Stimulated activated CD4-positive, alpha-beta T cell treated with anti-CD3 and anti-CD28 coated beads, Interleukin-4, amount 100 ng/mL, for 48 hours (primary cell): ENCODE measurements at regions not wholly inside any gene's neighbourhood (a gene's known extent, or its start where the extent isn't known, plus 50 kb on each side); places are given as distances from the start of the nearest gene placed in this dataset.
"Not testable (repeated sequence)": the region's sequence is repeated elsewhere in the genome, so short reads cannot be mapped to it uniquely, and the experiment has no call there.

Experiments used
- DNase-seq, 2 donors: peaks; one replicate each; pipeline ENCODE4 v3.0.0-alpha.2; 2020; ENCODE audit warnings: low read depth in 2 of 2

DNA sequence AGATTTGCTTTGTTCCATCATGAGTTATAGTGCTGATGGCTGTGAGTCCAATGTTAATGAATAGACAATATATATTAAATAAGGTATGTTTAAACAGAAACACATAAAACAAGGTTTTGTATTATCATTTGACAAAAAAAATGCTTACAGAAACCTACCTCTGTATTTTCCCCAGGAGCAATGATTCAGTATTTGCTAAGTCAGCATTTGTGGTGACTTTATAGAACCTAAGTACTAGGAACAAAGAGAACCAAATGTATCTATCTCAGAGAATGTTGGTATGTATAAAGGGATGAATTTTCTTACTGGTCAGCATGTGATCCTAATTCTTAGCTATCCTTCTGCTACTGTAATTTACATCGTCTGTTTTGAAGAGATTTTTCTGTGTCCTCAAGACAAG lies 421.5 kb upstream of the SEL1L start:
- no peak for DNase-seq

DNA sequence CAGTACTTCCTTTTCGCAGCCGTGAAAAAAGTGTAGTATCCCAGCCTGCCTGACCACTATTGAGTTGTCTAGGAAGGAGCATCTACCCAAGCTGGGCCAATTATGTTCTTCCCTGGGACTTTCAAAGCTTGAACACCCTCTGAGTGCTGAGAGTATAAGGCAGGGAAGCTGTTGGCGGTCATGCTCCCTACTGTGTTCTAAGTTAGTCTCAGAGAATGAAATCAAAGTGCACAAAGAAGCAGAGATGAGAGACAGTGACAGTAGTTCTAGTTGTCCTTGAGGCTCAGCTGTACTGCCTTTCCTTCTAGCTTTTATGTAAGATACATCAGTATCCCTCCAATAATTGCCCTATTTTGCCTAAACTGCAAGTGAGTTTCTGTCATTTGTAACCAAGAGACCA lies 427.1 kb upstream of the SEL1L start:
- DNase-seq = no peak

DNA sequence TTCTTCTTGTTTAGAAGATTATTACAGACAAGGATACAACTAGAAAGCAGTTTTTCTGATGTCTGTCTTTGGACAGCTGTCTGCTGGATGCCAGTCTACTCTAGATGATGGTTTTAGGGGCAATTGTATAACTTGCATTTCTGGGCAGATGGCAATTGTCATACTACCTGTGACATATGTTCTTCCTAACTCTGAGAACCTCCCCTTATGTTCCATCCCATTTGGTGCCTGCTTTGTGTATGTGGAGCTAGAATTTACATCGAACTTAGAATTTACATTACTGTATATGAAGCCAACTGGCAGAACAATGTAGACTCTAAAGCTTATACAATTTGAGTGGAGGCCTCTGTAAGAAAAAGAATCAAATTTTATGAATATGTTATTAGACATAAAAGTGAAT lies 430.2 kb upstream of the SEL1L start:
- DNase-seq = no peak

DNA sequence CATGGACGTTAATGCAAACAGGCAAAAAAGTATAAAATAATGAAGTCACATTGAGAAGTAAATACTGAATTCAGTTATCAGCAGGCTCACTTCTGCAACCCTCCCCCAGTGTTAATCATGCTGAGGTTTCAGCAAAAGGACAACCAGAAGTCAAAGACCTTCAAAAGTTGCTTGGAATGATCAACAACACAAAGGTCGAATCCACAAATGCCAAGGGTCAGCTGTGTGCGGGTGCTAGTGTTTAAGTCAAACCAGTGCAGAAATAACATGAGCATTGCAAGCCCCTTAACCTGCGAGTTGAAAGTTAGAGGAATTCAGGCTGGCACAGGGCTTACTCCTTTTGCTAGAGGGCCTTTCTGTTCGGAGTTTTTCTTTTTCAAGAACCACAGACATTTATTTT lies 436.7 kb upstream of the SEL1L start:
- DNase-seq = no peak

DNA sequence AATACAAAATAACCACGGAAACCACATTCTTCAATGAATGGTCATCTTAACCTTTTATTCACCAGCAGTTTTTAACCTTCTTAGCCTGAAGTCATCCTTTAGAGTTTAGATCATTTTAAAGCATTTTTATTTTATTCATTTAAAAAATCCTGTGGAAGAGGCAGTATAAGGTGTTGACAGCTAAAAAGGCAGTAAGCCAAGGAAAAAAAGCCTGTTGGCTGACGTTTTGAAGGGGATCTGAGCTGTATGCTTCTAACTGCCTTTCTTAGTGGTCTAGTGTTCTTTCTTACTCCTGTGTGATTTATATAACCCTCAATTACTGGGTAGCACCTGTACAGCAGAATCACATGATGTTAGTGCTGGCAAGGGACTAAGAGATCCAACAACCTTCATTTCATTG lies 438.3 kb upstream of the SEL1L start:
- no peak for DNase-seq

DNA sequence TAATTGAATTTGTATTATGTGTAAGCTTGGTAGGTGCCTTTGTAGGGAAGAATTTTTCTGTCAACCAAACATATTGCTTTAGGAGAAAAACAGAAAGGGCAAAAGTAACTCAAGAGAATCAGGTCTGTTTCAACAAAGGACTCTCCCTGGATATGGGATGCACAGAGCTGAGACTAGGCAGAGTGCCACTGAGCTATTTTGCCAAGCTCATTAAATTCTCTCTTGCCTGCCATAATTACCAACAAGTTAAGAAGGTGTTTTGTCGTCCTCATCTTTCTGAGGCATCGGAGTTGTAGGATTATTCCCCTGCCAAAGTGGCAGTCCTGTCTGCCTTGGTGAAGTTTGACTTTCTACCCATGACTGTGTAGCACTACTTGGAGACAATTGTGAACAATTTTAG lies 438.9 kb upstream of the SEL1L start:
- no peak for DNase-seq

DNA sequence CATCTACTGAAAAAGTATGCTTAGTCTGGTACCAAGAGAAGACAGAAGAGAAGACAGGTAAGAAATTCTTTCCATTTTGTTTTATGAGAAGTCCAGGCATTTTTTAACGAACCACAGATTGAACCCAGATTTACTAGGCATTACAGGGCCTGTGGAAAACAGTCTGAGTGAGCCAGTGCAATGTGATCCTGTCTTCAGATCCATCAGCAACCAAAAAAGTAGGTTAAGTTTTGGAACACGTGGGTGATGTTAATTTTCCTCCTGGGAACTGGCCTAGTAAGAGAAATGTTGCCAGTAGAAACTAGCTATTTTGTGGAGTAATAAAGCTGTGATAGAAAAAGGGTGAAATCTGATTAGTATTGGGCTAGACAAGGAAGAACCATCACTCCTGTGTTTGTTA lies 440.9 kb upstream of the SEL1L start:
- no peak for DNase-seq

DNA sequence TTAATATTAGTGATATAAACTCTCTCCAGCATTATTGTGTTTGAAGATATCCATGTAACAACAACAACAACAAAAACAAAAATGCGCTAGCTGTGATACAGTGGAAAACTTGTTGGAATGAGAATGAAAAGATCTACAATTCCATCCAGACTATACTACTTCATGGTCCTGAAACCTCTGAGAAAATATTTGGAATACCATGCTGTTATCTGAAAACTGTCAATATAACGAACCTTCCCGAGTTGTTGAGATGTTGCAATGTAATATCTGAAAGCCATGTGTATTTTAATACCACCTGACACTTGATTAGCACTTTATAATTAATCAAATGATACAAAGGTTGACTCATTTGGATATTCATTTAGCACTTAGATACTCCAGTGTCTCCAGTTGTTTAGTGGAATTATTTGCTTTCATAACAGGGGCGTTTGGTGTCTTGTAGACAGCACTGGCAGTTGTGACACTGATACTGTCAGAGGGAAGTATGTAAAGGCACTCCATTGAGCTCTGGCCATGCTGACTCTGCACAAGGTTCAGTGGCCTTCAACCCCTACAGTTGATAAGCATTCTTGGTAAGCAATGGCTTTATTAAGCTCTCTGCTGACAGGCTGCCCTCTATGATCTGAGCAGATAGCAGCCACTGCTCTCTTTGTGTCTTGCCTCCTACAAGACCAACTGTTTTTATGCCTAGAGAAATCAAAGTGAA lies 447.1 kb upstream of the SEL1L start:
- no peak for DNase-seq

DNA sequence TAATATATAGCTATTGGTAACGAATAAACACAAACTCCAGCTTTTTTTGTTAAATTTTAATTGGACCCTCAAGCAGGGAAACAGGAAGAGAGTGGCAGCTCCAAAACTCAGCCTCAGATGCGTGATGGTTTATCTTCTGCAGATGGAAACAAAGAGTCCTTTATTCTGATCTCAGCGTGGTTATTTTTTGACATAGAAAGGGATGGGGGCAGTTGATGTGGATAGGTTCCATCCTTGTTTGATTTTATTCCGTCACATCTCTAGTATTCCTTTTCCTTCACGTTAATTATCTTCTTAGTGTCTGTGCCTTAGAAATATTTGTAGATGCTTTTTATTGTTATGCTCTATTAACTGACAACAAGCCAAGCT lies 447.6 kb upstream of the SEL1L start:
- no peak for DNase-seq

DNA sequence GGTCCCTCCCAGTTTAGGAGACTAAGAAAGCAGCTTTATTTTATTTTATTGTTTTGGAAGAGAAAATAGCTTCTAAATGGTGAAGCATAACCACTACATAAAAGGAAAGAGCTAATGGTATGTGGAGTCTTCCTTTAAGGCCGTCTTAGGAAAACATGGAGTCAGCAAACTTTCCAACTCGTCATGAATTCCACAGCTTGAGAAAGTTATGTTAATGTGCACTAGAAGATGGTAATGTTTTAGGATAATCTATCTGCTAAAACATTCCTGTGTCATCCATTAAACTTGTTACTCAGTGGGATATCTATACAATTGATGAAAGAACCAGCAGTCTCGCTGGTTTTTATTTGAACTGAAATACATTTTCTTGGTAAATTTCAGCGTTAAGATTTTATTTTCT lies 448.4 kb upstream of the SEL1L start:
- no peak for DNase-seq

DNA sequence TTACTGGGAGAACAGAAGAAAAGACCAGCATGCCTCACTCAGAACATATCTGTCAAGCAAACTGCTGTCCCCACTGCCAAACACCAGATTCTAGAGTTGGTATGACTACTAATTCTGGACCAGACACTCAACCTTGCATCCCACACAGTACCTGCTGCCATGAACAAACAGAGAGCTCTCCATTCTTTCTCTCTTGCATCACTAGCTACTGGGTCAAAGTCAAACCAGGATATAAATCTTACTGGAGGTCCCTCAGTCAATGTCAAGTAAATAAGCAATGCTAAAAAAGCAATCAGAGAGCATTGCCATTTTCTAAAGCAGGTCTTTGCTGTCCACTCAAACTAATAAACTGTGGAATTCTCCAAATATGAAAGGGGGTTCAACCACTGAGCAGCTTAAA lies 452.4 kb upstream of the SEL1L start:
- no peak for DNase-seq

DNA sequence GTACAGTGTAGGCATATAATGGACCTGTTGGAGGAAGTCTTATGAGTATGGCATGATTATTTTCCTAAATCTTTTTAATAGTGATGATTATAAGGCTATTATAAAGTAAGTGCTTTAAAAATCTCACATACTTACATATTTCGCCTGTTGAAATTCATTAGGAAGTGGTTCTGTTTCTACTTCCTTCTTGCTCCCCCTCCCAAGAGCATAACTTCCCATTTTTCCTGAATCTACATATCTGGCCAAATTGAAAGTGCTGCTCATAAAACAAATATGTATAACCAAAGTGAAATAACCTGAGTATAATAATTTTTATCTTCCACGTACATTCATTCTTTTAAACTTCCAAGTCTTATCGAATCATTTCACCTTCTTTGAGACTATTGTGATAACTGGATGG lies 455.6 kb upstream of the SEL1L start:
- DNase-seq = no peak

DNA sequence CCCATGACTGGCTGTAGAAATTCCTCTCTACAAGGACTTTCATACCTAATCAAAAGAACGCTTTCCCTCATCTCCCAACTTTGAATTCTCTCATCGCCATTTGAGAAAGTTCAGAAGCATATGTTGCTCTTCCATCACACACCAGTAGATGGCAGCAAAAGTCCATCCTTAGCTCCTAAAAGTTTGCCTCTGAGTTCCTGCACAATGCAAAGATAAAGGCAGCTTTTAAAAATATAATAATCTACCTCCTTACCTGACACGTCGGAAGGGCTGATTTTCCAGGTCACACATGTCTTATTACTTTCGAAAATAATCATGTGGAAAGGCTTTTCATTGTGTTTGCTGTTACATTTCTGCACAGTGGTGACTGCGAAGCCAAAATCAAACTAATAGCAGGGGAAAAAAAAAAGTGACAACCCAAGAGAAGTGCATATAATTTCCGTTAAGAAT lies 456.7 kb upstream of the SEL1L start:
- DNase-seq = peak; percentile 6 to 20

DNA sequence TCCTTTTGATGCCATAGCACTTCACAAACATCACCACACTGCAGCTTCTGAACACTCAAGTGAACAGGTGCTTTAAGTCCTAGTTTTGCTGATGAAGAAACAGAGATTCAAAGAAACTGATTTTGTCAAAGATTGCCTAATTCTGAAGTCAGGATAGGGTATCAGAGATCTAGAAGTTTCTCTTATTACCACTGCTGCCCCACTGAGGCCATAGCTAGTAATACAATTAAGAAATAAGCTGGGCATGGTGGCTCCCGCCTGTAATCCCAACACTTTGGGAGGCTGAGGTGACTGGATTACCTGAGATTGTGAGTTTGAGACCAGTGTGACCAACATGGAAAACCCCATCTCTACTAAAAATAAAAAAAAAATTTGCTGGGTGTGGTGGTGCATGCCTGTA lies 458.3 kb upstream of the SEL1L start:
- no peak for DNase-seq

DNA sequence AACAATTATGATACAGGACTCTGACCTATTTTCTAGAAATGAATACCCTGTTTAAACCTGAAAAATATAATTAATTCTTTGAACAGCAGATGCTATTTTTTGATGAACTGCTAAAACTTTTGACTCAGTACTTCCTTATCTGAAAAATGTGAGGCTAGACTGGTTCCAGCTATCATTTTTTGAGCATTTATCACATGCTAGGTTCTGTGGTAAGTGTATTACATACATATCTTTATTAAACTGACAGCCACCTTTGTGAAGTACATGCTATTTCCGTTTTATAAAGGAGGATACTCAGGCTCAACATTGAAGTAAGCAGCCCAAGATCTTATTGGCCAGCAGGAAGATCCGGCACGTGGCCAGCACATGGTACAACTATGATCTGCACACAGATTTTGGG lies 459.8 kb upstream of the SEL1L start:
- no peak for DNase-seq

DNA sequence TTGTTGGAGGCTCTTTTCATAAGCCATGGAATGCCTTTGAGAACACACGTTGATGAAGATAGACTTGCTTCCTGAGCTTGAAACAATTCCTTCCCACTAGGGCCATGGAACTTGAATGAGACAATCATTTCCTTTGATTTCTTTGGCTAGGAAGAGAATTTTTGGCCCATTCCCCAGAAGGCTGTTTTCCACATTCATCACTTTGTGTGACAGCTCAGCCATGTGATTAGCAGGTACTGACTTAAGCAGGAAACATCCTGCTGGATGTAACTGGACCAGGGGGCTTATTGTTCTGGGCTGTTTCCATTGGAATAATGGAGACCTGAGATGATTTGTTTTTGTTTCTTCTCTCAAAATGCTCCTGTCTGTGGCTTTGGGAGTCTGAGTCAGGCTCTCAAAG lies 469.8 kb upstream of the SEL1L start:
- no peak for DNase-seq

DNA sequence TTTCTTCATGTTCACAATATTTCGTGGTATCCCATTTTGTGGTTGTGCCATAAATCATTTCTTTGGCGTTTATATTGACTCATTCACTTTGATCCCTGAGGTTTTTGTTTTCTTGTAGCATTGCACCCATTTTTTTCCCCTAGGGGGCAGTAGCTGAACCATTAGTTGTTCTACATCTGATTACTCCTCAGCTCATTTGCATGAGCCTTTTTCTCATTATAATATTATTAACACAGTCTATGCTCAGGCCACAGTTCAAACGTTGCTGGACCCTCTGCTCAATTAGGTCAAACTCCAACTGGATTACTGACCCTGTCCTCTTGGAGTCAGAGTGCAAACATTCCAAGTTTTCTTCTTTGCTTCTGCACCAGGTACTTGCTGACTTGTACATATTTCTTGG lies 475.4 kb upstream of the SEL1L start:
- DNase-seq = no peak

DNA sequence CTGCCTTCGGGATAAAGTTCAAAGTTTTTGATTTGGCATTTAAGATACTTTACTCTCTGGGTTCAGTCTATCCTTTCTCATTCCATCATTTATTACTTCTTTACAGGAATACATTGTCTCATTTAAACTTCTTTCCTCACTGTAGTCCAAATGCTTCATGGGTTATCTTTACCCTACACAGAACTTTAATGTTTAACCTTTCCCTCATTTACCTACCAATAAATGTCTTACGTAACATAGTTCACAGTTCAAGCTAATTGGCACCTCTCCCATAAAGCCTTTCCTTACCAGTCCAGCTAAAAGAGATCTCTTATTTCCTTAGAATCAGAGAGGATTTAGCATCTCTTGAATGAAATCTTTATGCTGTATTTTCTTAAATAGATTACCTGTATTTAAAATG lies 476.3 kb upstream of the SEL1L start:
- DNase-seq = no peak

DNA sequence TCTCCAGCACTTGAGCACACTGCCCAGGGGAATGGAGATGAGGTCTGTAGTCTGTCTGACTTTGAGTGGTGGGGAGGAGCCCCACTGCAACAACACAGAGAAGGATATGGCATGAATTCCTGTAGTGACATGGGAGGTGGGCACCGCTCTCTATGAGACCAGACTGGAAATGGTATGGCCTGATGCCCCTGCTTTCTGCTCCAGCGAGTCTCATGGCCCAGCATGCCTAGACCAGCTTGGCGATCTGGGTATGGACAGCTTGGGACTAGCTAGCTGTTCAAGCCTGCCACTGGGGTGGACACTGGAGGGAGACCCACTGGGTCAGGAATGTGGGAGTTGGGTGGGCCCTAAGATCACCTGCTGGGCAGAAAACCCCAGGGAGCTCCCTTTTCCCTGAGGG lies 477.8 kb upstream of the SEL1L start:
- DNase-seq = no peak

DNA sequence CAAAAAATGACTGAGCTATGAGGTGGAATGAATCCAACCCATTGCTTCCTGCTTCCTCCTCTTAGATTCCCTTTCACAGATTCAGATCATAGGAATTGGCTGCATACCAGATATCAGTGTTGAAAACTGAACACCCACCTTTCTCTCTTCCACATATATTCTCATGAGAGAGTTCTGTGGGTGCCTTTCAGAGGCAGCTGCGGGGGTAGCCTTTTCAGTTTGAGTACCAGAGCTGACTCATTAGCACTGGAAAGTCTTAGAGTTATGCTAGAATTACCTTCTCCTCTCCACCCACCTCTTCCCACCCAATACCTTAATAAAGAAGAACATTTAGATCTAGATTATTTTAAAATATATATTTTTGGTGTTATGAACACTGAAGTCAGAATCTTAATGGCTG lies 495.4 kb upstream of the SEL1L start:
- DNase-seq = no peak

DNA sequence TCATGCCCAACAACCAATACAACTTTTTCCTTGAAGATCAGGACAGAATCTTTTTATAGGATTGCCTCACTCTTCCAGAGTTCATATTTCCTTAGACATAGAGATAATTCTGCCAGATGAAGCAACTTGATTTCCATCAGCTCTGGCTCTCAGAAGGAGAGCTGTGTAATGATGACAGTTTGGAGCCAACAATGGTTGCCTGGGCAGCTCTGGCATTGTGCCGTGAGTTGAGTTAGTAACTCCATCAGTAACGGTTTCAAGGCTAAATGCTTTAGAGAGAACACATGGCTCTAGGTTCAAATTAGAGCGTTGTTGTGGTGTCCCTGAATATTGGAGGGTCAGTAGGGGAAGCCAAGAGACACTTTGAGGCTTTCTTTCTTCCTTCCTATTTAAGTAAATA lies 501.7 kb upstream of the SEL1L start:
- DNase-seq = no peak

DNA sequence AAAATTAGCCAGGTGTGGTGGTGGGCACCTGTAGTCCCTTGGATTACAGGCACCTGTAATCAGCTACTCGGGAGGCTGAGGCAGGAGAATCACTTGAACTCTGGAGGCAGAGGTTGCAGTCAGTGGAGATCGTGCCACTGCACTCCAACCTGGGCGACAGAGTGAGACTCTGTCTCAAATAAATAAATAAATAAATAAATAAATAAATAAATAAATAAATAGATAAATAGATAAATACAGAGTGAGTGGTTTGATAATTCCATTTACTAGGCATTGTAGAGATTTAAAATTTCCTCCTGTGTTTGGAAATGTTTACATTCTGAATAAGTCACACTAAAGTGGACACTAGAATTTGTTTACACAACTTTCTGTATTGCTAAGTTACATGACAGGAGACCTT lies 504.4 kb upstream of the SEL1L start:
- not testable (repeated sequence) for DNase-seq

DNA sequence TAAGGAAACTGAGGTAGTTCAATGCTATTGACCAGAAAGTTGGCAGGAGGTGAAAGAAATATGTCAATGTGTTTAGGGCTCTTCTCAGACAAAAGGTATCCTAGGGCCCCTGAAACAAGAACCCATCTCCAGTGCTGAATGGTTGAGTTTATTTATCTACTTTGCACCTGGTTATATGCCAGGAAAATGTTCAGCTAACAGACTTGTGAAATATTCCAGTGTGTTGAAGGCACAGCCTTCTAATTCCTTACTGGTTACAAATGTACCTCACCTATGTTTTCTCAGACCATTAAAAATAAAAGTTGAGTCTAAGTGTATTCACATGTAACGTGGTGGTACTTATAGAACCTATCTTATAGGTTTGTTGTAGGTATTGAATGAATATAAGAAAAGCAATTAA lies 511.7 kb upstream of the SEL1L start:
- DNase-seq = no peak

DNA sequence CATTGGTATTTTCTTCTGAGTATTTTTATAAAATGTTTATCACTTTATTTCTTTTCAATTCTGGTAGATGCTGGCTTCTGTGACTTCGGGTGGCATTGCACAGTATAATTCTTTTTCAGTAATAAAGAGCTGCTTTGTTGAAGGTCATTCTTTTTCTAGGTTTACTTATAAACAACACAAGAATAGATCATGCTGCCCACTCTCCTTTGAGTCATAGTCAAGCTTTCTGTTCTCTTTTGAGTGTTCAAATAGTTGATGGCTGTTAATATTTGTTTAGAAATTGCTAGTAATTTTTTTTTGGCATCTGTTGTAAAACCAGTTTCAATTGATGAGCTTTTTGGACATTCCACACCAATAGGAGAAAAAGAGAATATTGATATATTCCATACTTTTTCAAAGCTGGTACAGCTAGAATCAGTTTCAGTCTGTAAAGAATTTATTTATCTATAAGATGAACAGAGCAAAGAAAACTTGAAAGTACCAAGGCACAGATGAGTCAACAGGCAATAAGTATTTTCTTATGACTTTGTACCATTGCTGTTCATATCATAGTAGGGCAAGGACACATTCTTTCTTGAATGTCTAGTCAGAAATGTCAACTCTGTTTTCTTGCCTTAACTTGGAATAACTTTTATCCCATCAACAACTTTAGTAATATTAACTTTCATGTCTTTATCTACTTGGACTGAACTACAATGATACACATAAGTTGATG lies 513.0 kb upstream of the SEL1L start:
- no peak for DNase-seq
